ENCODE measurements at regions not wholly inside any gene's neighbourhood (a gene's known extent, or its start where the extent isn't known, plus 50 kb on each side); places are given as distances from the start of the nearest gene placed in this dataset.

DNA sequence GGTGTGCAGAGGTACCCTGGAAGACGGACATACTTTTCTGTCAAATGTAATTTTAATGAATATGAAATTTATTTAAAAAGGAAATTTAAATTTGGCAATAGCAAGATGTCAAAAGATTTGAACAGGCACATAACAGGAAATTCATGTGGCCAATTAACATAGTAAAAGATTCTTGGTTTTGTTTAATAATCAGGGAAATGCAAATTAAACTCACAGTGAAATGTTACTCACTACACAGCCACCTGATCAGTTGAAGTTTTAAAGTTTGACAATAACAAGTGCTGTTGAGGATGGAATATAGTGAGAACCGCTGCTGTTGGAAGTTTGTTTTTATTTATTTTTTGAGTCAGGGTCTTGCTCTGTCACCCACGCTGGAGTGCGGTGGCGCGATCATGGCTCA, 63.9 kb downstream of the TEX35 start:
- Mint-ChIP-seq H3K4me1 (no peaks in the 10 kb centered on the region), H3K4me3 (no peak overlapping the region), H3K27me3 (ENCODE audit: low read depth in 2 of 2) (no peaks in the 10 kb centered on the region), H3K27ac (no peak overlapping the region), H3K9me3 (no peaks in the 10 kb centered on the region), H3K36me3 (no peaks in the 10 kb centered on the region)
- ATAC-seq: no peak
- Histone ChIP-seq H3K4me1 (ENCODE audit: control insufficient read depth, insufficient read depth, low read length) (peaks cover 12% of the 10 kb centered on the region), H3K27me3 (ENCODE audit: control insufficient read depth, insufficient read depth, low read length) (no peaks in the 10 kb centered on the region), H3K36me3 (ENCODE audit: control insufficient read depth, insufficient read depth, low read length) (no peaks in the 10 kb centered on the region), H3K9me3 (ENCODE audit: control insufficient read depth, insufficient read depth, low read length) (no peaks in the 10 kb centered on the region), H3K27ac (ENCODE audit: low read length) (peak overlapping the region; percentile 52), H3K4me3 (ENCODE audit: low read length) (no peak overlapping the region)
- intact Hi-C loops (cut with micrococcal nuclease): no loop called here
- 91% methylated on average over 6 of the region's 6 CpGs for WGBS (ENCODE audit: insufficient coverage)
- TF ChIP-seq CTCF (IDR thresholded peaks at IDR 0.05): no peak
- no peak for DNase-seq

DNA sequence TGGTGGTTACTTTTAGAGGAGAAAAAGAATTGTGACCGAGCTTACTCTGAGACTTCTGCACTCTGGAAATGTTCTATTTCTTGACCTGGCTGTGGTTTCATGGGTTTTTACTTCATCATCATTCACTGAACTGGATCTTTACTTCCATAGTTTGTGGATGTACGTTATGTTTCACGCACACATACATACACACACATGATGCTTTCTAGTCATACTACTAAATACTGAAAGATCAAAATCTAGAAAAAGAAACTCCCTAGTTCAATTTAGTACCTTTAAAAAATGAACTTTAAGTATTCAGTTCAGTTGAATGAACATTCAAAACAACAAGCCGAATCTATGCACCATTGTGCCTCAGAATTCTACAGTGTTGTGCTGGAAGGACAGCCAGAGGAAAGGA, 65.0 kb downstream of the TEX35 start:
- no peak for DNase-seq
- H3K9me3 Mint-ChIP-seq: no peaks in the 10 kb centered on the region
- no peak for ATAC-seq
- no peak overlapping the region for H3K27ac Mint-ChIP-seq
- intact Hi-C loops (cut with micrococcal nuclease): no loop called here
- H3K4me1 ChIP-seq (ENCODE audit: control insufficient read depth, insufficient read depth, low read length): peaks cover 16% of the 10 kb centered on the region
- no peaks in the 10 kb centered on the region for H3K9me3 ChIP-seq (ENCODE audit: control insufficient read depth, insufficient read depth, low read length)
- no peaks in the 10 kb centered on the region for H3K36me3 ChIP-seq (ENCODE audit: control insufficient read depth, insufficient read depth, low read length)
- H3K4me3 Mint-ChIP-seq: no peak overlapping the region
- no peak overlapping the region for H3K4me3 ChIP-seq (ENCODE audit: low read length)
- H3K27me3 Mint-ChIP-seq (ENCODE audit: low read depth in 2 of 2): no peaks in the 10 kb centered on the region
- no peaks in the 10 kb centered on the region for H3K27me3 ChIP-seq (ENCODE audit: control insufficient read depth, insufficient read depth, low read length)
- H3K27ac ChIP-seq (ENCODE audit: low read length): peak overlapping the region; percentile 63
- no peaks in the 10 kb centered on the region for H3K4me1 Mint-ChIP-seq
- H3K36me3 Mint-ChIP-seq: no peaks in the 10 kb centered on the region
- WGBS (ENCODE audit: insufficient coverage): 68% methylated on average over 4 of the region's 4 CpGs
- TF ChIP-seq CTCF (IDR thresholded peaks at IDR 0.05): no peak

- Mint-ChIP-seq H3K4me1 (no peaks in the 10 kb centered on the region), H3K4me3 (no peak overlapping the region), H3K27ac (no peak overlapping the region), H3K27me3 (ENCODE audit: low read depth in 2 of 2) (no peaks in the 10 kb centered on the region), H3K36me3 (no peaks in the 10 kb centered on the region), H3K9me3 (no peaks in the 10 kb centered on the region)
- DNase-seq (no peak), ATAC-seq (no peak)
- WGBS (ENCODE audit: insufficient coverage): 79% methylated on average over 5 of the region's 7 CpGs
- intact Hi-C loops (cut with micrococcal nuclease): no loop called here
- peak overlapping the region; percentile 63 for H3K27ac ChIP-seq (ENCODE audit: low read length)
- H3K27me3 ChIP-seq (ENCODE audit: control insufficient read depth, insufficient read depth, low read length): no peaks in the 10 kb centered on the region
- H3K9me3 ChIP-seq (ENCODE audit: control insufficient read depth, insufficient read depth, low read length): no peaks in the 10 kb centered on the region
- no peak for TF ChIP-seq CTCF (IDR thresholded peaks at IDR 0.05)
- no peaks in the 10 kb centered on the region for H3K36me3 ChIP-seq (ENCODE audit: control insufficient read depth, insufficient read depth, low read length)
- H3K4me3 ChIP-seq (ENCODE audit: low read length): no peak overlapping the region
- H3K4me1 ChIP-seq (ENCODE audit: control insufficient read depth, insufficient read depth, low read length): peaks cover 16% of the 10 kb centered on the region
Measured at GRCh38 chr1:178578541-178578940, 65.6 kb downstream of the TEX35 start.

- DNase-seq (no peak), ATAC-seq (no peak)
- Histone ChIP-seq H3K27me3 (ENCODE audit: control insufficient read depth, insufficient read depth, low read length) (no peaks in the 10 kb centered on the region), H3K36me3 (ENCODE audit: control insufficient read depth, insufficient read depth, low read length) (no peaks in the 10 kb centered on the region), H3K4me3 (ENCODE audit: low read length) (no peak overlapping the region), H3K9me3 (ENCODE audit: control insufficient read depth, insufficient read depth, low read length) (no peaks in the 10 kb centered on the region), H3K27ac (ENCODE audit: low read length) (peak overlapping the region; percentile 63), H3K4me1 (ENCODE audit: control insufficient read depth, insufficient read depth, low read length) (peaks cover 16% of the 10 kb centered on the region)
- H3K36me3 Mint-ChIP-seq: no peaks in the 10 kb centered on the region
- H3K4me1 Mint-ChIP-seq: no peaks in the 10 kb centered on the region
- intact Hi-C loops (cut with micrococcal nuclease): no loop called here
- no peaks in the 10 kb centered on the region for H3K27me3 Mint-ChIP-seq (ENCODE audit: low read depth in 2 of 2)
- WGBS (ENCODE audit: insufficient coverage): 70% methylated on average over 4 of the region's 4 CpGs
- TF ChIP-seq CTCF (IDR thresholded peaks at IDR 0.05): no peak
- H3K9me3 Mint-ChIP-seq: no peaks in the 10 kb centered on the region
- no peak overlapping the region for H3K27ac Mint-ChIP-seq
- H3K4me3 Mint-ChIP-seq: no peak overlapping the region
Measured at GRCh38 chr1:178579095-178579494, 66.2 kb downstream of the TEX35 start.
